Loucy (cell line): ENCODE measurements at regions not wholly inside any gene's neighbourhood (a gene's known extent, or its start where the extent isn't known, plus 50 kb on each side); places are given as distances from the start of the nearest gene placed in this dataset.

Source experiments
- H2AFZ ChIP-seq: fragments of 200-600 bp; sonication (generic); 2 replicates; pipeline ENCODE4 v1.6.0; 2016; ENCODE audit warnings: antibody characterized with exemption, mild to moderate bottlenecking, low read length, moderate library complexity
- H3F3A ChIP-seq: fragments of 200-600 bp; 2 replicates; pipeline ENCODE4 v1.6.0; 2016; ENCODE audit warnings: antibody characterized with exemption, low read depth, mild to moderate bottlenecking
- H3K27me3 ChIP-seq: fragments of 200-600 bp; sonication (generic); 2 replicates; pipeline ENCODE4 v1.6.1; 2014; ENCODE audit warnings: low read length, mild to moderate bottlenecking; ENCODE audit not compliant: insufficient read depth, poor library complexity, severe bottlenecking
- H3K36me3 ChIP-seq: fragments of 200-600 bp; sonication (generic); 2 replicates; pipeline ENCODE4 v1.6.1; 2016; ENCODE audit warnings: low read length; ENCODE audit not compliant: insufficient read depth
- H3K4me1 ChIP-seq: fragments of 200-600 bp; sonication (generic); 2 replicates; pipeline ENCODE4 v1.5.1; 2014; ENCODE audit warnings: low read length, mild to moderate bottlenecking; ENCODE audit not compliant: insufficient read depth, poor library complexity, severe bottlenecking
- H3K4me2 ChIP-seq: fragments of 200-600 bp; sonication (generic); 2 replicates; pipeline ENCODE4 v1.6.0; 2014; ENCODE audit warnings: antibody characterized with exemption, low read length, low read depth, mild to moderate bottlenecking; ENCODE audit not compliant: poor library complexity, severe bottlenecking
- H3K4me3 ChIP-seq: fragments of 200-600 bp; sonication (generic); 2 replicates; pipeline ENCODE4 v1.5.1; 2014; ENCODE audit warnings: low read length, mild to moderate bottlenecking, mixed read lengths; ENCODE audit not compliant: poor library complexity, severe bottlenecking
- H3K79me2 ChIP-seq: fragments of 200-600 bp; sonication (generic); 2 replicates; pipeline ENCODE4 v1.6.1; 2014; ENCODE audit warnings: low read length; ENCODE audit not compliant: insufficient read depth
- H3K9ac ChIP-seq: fragments of 200-600 bp; sonication (generic); 2 replicates; pipeline ENCODE4 v1.6.0; 2014; ENCODE audit warnings: mild to moderate bottlenecking, low read depth, low read length, moderate library complexity; ENCODE audit not compliant: poor library complexity, severe bottlenecking
- H3K9me2 ChIP-seq: fragments of 200-600 bp; sonication (generic); replicated peaks from 2 replicates; pipeline ENCODE4 v1.6.1; 2016; ENCODE audit warnings: low read depth, low read length, mixed read lengths
- H3K9me3 ChIP-seq: fragments of 200-600 bp; sonication (generic); 2 replicates; pipeline ENCODE4 v1.6.1; 2014; ENCODE audit warnings: mild to moderate bottlenecking, antibody characterized with exemption, low read length, low read depth; ENCODE audit not compliant: insufficient read depth
- H4K20me1 ChIP-seq: fragments of 200-600 bp; sonication (generic); 2 replicates; pipeline ENCODE4 v1.6.0; 2014; ENCODE audit warnings: antibody characterized with exemption, low read length, mild to moderate bottlenecking; ENCODE audit not compliant: insufficient read depth, poor library complexity, severe bottlenecking
- CTCF ChIP-seq: fragments of 200-600 bp; sonication (generic); conservative IDR thresholded peaks from 2 replicates; pipeline ENCODE4 v1.5.1; 2014; ENCODE audit warnings: mild to moderate bottlenecking, antibody characterized with exemption, low read length
- EZH2phosphoT487 ChIP-seq: fragments of 200-600 bp; IDR thresholded peaks from 2 replicates; pipeline ENCODE4 v1.6.1; 2018; ENCODE audit warnings: antibody characterized with exemption, mild to moderate bottlenecking, moderate library complexity, borderline replicate concordance

GRCh38 chr4:153938994-153939393, 150.1 kb upstream of the SFRP2 start:
- Histone ChIP-seq H3K4me1 (peaks cover 70% of the 10 kb centered on the region), H3K79me2 (no peaks in the 10 kb centered on the region), H3K27me3 (no peaks in the 10 kb centered on the region), H4K20me1 (no peaks in the 10 kb centered on the region), H3F3A (no peaks in the 10 kb centered on the region), H3K9me2 (no peaks in the 10 kb centered on the region), H2AFZ (0 out of 2 replicates have a peak overlapping the region, but pooled peaks have one; percentile 34), H3K36me3 (no peaks in the 10 kb centered on the region), H3K4me3 (no peak overlapping the region), H3K9ac (no peak overlapping the region), H3K9me3 (no peaks in the 10 kb centered on the region), H3K4me2 (peak overlapping the region; percentile 55)
- TF ChIP-seq EZH2phosphoT487: no peak
- TF ChIP-seq CTCF: no peak

- Histone ChIP-seq H3K9ac (peak overlapping the region; percentile 42), H3K27me3 (no peaks in the 10 kb centered on the region), H3K9me2 (no peaks in the 10 kb centered on the region), H4K20me1 (no peaks in the 10 kb centered on the region), H3K79me2 (no peaks in the 10 kb centered on the region), H3K4me2 (peak overlapping the region; percentile 62), H3K36me3 (no peaks in the 10 kb centered on the region), H3F3A (no peaks in the 10 kb centered on the region), H3K4me3 (peak overlapping the region; percentile 39), H2AFZ (0 out of 2 replicates have a peak overlapping the region, but pooled peaks have one; percentile 34), H3K9me3 (no peaks in the 10 kb centered on the region), H3K4me1 (peaks cover 76% of the 10 kb centered on the region)
- TF ChIP-seq CTCF (no peak), EZH2phosphoT487 (no peak)
Measured at GRCh38 chr4:153937289-153937688, 148.4 kb upstream of the SFRP2 start.

- H3K27me3 ChIP-seq: no peaks in the 10 kb centered on the region
- H3K9me3 ChIP-seq: no peaks in the 10 kb centered on the region
- peak overlapping the region; percentile 62 for H3K4me2 ChIP-seq
- no peaks in the 10 kb centered on the region for H3K9me2 ChIP-seq
- H2AFZ ChIP-seq: no peak overlapping the region
- H3K79me2 ChIP-seq: no peaks in the 10 kb centered on the region
- TF ChIP-seq EZH2phosphoT487 (no peak), CTCF (no peak)
- peaks cover 69% of the 10 kb centered on the region for H3K4me1 ChIP-seq
- no peaks in the 10 kb centered on the region for H3K36me3 ChIP-seq
- no peaks in the 10 kb centered on the region for H4K20me1 ChIP-seq
- H3K4me3 ChIP-seq: peak overlapping the region; percentile 39
- H3F3A ChIP-seq: no peaks in the 10 kb centered on the region
- no peak overlapping the region for H3K9ac ChIP-seq
Measured at GRCh38 chr4:153936121-153936520, 147.2 kb upstream of the SFRP2 start.
